Gastrocnemius medialis (tissue), 4 donors: ENCODE measurements at regions not wholly inside any gene's neighbourhood (a gene's known extent, or its start where the extent isn't known, plus 50 kb on each side); places are given as distances from the start of the nearest gene placed in this dataset.

ENCODE experiments used
- ATAC-seq, 2 donors: fragments of 150-250 bp; one replicate each; pipeline ENCODE4 v1.9.1; 2016
- DNase-seq, 2 donors: peaks; one replicate each; pipeline ENCODE4 v3.0.0-alpha.2; 2019
- H3K27ac ChIP-seq, 4 donors: fragments of 200-600 bp; sonication (generic); 1 replicate in 1 of 4; 2 replicates in 3 of 4; pipeline ENCODE4 v1.5.1; 2016 to 2018; ENCODE audit warnings: mild to moderate bottlenecking in 2 of 4, moderate library complexity in 1 of 4
- H3K27me3 ChIP-seq, 3 donors: fragments of 200-600 bp; sonication (generic) in 2 of 3; 1 replicate in 1 of 3; 2 replicates in 2 of 3; pipeline versions ENCODE4 v1.5.1 to v1.6.0; 2016 to 2019; ENCODE audit warnings: mild to moderate bottlenecking in 1 of 3, moderate library complexity in 1 of 3
- H3K36me3 ChIP-seq, 2 donors: fragments of 200-600 bp; sonication (generic) in 1 of 2; one replicate each; pipeline ENCODE4 v1.5.1; 2017 to 2018
- H3K4me1 ChIP-seq, 2 donors: fragments of 200-600 bp; sonication (generic) in 1 of 2; one replicate each; pipeline ENCODE4 v1.5.1; 2016 to 2017; ENCODE audit warnings: mild to moderate bottlenecking in 2 of 2
- H3K4me3 ChIP-seq, 4 donors: fragments of 200-600 bp; sonication (generic) in 3 of 4; 1 replicate in 1 of 4; 2 replicates in 3 of 4; pipeline ENCODE4 v1.5.1; 2016 to 2019; ENCODE audit warnings: mild to moderate bottlenecking in 2 of 4
- H3K9me3 ChIP-seq, 3 donors: fragments of 200-600 bp; sonication (generic) in 2 of 3; 1 replicate in 1 of 3; 2 replicates in 2 of 3; pipeline ENCODE4 v1.5.1; 2016 to 2019
- CTCF ChIP-seq, 5 experiments: fragments of 450-650 bp in 3 of 5; fragments of 200-600 bp in 2 of 5; sonication (generic) in 2 of 5; IDR thresholded peaks in 4 of 5; conservative IDR thresholded peaks in 1 of 5; 1 replicate in 4 of 5; 2 replicates in 1 of 5; pipeline ENCODE4 v1.5.1; 2016 to 2019; ENCODE audit warnings: antibody characterized with exemption in 5 of 5, mild to moderate bottlenecking in 3 of 5, moderate library complexity in 3 of 5
- POLR2A ChIP-seq, 2 donors: fragments of 450-650 bp; IDR thresholded peaks; one replicate each; pipeline ENCODE4 v1.6.1; 2017; ENCODE audit warnings: antibody characterized with exemption in 2 of 2, mild to moderate bottlenecking in 2 of 2, moderate library complexity in 2 of 2
- in situ Hi-C, 4 donors: fragments of 200-750 bp; cut with MboI; loops; one replicate each; pipeline versions ENCODE4 v1.15.0 to v1.8.0; 2017; ENCODE audit warnings: low sequenced_read_pairs in 4 of 4
- intact Hi-C: fragments of 100-400 bp; cut with DNase I; formaldehyde crosslinking; loops from one replicate; pipeline ENCODE4 v1.15.1; 2023; ENCODE audit warnings: low total_unique reads

DNA sequence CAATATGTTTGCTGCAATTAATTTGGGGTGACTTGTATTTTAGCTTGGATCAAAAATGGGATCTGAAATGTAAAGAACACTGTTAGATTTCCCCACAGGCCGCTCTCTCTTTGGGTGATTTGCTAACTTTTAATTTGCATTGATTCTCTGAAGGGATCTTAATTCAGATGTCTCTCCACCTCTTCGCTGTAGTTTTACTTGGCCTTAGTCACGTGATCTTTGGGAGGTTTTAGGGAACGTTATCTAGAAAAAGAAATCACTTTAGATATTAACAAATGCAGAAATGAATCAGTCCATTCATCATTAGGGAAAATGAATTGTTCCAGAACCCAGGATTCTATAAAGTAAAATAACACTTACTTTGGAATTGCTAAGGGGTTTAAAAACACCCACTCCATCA lies 390.2 kb downstream of the THBS2 start:
- in situ Hi-C loops = no loop called here

GRCh38 chr6:168862346-168862980 lies 391.2 kb downstream of the THBS2 start:
- in situ Hi-C loops (no loop called here), intact Hi-C loops (no loop called here)
- no peak for DNase-seq
- H3K4me1 ChIP-seq = peaks cover 0 to 10% of the 10 kb centered on the region in 2 donors
- no peak overlapping the region for H3K4me3 ChIP-seq
- no peaks in the 10 kb centered on the region for H3K36me3 ChIP-seq
- no peak overlapping the region for H3K27ac ChIP-seq
- H3K9me3 ChIP-seq = no peaks in the 10 kb centered on the region
- TF ChIP-seq CTCF (IDR thresholded peaks at IDR 0.05 in 4 of 5, conservative IDR thresholded peaks at IDR 0.05 in 1 of 5) (no peak), POLR2A (IDR thresholded peaks at IDR 0.05) (no peak)
- no peaks in the 10 kb centered on the region for H3K27me3 ChIP-seq
- ATAC-seq = no peak

More for the DNA sequence above, 390.2 kb downstream of the THBS2 start:
- ATAC-seq (no peak), DNase-seq (no peak)
- H3K36me3 ChIP-seq = no peaks in the 10 kb centered on the region
- intact Hi-C loops = no loop called here
- no peaks in the 10 kb centered on the region for H3K9me3 ChIP-seq
- TF ChIP-seq POLR2A (IDR thresholded peaks at IDR 0.05) (no peak), CTCF (IDR thresholded peaks at IDR 0.05 in 4 of 5, conservative IDR thresholded peaks at IDR 0.05 in 1 of 5) (no peak)
- no peak overlapping the region for H3K4me3 ChIP-seq
- no peak overlapping the region for H3K27ac ChIP-seq
- H3K27me3 ChIP-seq = no peaks in the 10 kb centered on the region
- peaks cover 0 to 10% of the 10 kb centered on the region in 2 donors for H3K4me1 ChIP-seq

GRCh38 chr6:168860987-168861386 lies 392.7 kb downstream of the THBS2 start:
- in situ Hi-C loops (no loop called here), intact Hi-C loops (no loop called here)
- Histone ChIP-seq H3K27ac (no peak overlapping the region), H3K4me1 (peaks cover 0 to 10% of the 10 kb centered on the region in 2 donors), H3K36me3 (no peaks in the 10 kb centered on the region), H3K27me3 (no peaks in the 10 kb centered on the region), H3K4me3 (no peak overlapping the region), H3K9me3 (no peaks in the 10 kb centered on the region)
- no peak for TF ChIP-seq POLR2A (IDR thresholded peaks at IDR 0.05)
- no peak for TF ChIP-seq CTCF (IDR thresholded peaks at IDR 0.05 in 4 of 5, conservative IDR thresholded peaks at IDR 0.05 in 1 of 5)
- DNase-seq (no peak), ATAC-seq (no peak)

DNA sequence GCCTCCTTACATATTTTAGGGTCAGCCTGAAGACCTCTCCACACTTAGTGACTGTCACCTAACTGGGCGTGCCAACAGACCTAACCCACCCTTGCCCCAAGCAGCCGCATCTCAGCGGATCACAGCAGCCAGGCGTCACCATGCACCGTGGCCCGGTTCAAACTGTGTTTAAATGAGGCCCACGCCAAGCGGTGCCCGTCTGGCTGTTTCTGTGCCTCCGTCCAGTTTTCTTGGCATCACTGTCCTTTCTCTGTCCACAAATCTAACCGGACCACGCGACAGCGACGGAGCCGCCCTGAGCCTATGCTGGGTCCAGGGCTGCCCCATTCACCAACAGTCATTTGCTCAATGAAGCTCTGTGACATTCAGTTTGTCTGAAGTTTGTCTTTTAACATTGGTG lies 393.3 kb downstream of the THBS2 start:
- intact Hi-C loops (no loop called here), in situ Hi-C loops (no loop called here)
- Histone ChIP-seq H3K9me3 (no peaks in the 10 kb centered on the region), H3K36me3 (no peaks in the 10 kb centered on the region), H3K27ac (no peak overlapping the region), H3K4me1 (peaks cover 0 to 4% of the 10 kb centered on the region in 2 donors), H3K4me3 (no peak overlapping the region), H3K27me3 (no peaks in the 10 kb centered on the region)
- ATAC-seq (no peak), DNase-seq (no peak)
- TF ChIP-seq CTCF (IDR thresholded peaks at IDR 0.05 in 4 of 5, conservative IDR thresholded peaks at IDR 0.05 in 1 of 5) (no peak), POLR2A (IDR thresholded peaks at IDR 0.05) (no peak)

DNA sequence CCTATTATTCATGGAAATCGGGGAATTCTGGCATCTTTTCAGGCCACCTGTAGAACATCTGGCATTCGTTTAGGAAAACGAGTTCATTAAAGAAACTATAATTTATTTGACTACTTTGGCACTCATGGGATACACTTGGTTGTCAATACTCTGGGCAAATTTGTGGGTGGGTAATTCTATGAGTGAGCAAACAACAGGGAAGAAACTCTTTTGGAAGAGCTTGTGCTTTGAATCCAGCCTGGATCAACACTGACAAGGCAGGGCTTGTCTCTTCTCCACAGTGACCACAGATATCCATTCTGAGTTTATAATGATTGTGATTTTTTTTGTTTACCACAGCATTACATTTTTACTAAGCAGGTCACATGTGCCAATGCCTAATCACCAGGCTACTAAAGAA lies 394.7 kb downstream of the THBS2 start:
- intact Hi-C loops (no loop called here), in situ Hi-C loops (no loop called here)
- Histone ChIP-seq H3K27me3 (no peaks in the 10 kb centered on the region), H3K36me3 (no peaks in the 10 kb centered on the region), H3K4me1 (no peaks in the 10 kb centered on the region), H3K27ac (no peak overlapping the region), H3K9me3 (no peaks in the 10 kb centered on the region), H3K4me3 (no peak overlapping the region)
- no peak for DNase-seq
- TF ChIP-seq POLR2A (IDR thresholded peaks at IDR 0.05) (no peak), CTCF (IDR thresholded peaks at IDR 0.05 in 4 of 5, conservative IDR thresholded peaks at IDR 0.05 in 1 of 5) (no peak)
- ATAC-seq = no peak
